SKM-1 (cell line): ENCODE measurements at regions not wholly inside any gene's neighbourhood (a gene's known extent, or its start where the extent isn't known, plus 50 kb on each side); places are given as distances from the start of the nearest gene placed in this dataset.

Experiments
- DNase-seq: peaks from one replicate; lab custom pipeline; 2025; ENCODE audit not compliant: unreplicated experiment; lab: John Stamatoyannopoulos, UW

- DNase-seq: no peak
Measured at GRCh38 chr22:48843640-48844039, 984.0 kb downstream of the BRD1 start.

GRCh38 chr22:48842976-48843375 lies 984.7 kb downstream of the BRD1 start:
- DNase-seq: no peak

DNA sequence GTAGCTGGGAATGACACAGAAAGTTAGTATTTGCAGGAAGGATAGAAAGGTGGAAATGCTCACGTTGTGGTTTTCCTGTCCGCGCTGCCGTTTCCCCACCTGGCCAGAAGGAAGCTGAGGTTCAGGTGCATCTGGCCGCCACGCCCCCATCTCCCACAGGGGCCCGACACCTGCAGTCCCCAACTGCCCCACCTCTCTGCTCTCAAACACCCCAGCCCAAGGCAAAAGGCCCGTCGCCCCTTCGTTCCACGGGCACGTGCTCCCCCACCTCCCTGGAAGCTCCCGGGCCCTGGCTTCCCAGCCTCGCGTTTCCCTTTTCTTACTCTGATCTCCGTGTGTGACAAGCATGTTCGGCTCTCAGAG lies 985.1 kb downstream of the BRD1 start:
- no peak for DNase-seq

DNA sequence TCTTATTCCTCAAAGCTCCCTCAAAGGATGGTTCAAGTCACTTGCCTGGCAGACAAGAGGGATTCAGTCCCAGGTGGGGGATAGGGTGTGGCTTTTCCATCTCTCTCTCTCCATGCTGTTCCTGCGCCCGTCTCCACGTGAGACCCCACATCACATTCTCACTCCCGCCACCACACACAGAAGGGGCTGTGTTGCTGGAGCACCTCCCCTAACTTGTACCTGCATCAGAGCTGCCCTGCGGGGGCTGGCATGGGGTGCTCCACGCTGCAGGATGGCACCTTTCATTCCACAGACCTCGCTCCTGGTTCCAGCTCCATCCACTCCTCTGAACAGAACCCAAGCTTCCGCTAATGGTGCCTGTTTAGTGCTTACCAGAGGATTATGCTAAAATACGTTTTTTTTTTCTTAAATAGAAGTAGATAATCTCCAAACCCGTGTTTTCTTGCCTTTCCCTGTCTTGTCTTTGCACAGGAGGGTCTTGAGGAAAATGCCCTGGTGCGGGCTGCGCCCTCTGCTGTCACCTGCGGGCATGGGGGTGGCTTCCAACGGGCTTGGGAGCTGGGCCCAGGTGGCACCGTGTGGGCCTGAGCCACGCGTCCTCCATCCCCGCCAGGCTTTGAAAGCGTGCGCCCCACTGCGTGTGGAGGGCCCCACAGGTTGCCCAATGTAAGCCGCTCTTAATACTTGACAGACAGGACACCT lies 985.6 kb downstream of the BRD1 start:
- no peak for DNase-seq

DNA sequence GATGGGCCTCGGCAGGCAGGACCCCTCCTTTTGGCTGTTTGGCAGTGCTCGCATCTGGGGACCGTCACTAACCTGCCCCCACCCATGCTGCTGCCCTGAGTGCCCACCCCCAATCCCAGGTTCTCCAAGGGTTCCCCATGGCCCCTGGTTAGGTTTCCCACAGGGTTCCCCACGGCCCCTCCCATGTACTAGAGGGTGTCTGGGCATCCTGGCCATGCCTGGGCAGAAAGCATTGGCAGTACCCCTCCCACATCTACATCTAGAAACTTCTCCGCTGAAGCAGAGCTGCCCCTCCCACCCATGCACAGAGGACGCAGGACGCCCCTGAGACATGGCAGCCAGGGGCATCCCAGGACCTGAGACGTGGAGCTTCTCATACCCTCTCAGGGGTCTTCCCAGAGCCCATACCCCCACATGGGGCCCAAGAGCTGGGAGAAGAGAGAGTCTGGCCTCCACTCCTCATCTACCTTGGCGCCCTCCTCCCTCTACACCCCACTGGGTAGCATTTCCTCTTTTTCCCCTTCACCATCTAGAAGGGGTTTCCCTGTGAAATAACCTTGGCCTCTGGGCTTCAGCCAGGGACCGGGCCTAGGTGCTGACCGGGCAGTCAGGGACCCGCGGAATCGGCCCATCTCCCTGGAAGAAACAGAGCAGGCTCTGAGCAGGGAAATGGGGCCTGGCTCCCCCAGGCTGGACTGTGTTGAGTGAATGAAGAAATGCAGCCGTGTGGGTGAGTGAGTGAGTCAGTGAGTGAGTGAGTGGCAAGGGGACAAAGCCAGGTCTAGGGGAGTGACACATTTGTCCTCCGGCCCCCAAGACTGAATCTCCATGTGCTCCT lies 987.3 kb downstream of the BRD1 start:
- no peak for DNase-seq

DNA sequence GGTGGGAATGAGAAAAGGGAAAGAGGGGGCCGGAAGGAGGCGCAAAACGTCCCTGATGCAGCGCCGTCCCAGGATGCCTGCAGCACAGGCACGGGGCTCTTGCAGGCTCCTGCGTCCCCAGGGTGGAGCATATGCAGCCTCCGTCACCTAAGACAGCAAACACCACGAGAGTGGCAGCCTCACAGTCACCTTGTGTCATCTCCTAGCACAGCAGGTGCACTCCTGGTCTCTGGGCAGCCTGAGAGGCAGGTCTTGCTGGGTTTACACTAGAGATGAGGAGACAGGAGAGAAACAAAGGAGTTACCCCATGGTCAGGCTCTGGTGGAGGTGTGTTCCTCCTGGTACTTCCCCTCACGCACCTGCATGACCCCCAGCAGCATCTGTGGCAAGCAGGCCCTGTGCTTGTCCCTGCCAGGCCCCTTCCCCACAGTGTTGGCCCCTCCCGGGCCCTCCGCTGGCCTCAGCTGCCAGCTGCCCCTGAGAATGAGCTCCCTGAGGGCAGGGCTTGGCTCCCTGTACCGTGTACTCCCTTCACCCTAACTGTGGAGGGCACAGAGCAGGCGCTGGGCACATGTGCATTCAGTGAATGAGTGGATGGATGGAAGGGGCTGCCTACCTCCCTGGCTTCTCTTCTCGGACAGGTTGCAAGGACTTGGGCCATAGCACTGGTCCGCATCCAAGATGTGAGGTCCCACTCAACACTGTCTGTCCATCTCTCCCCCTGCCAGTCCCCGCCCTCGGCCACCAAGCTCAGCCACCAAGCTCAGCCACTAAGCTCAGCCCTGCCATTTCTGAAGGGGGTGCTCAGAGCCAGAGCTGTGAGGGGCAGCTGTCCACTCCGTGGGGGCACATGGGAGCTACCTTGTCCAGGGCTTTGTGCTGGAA lies 988.6 kb downstream of the BRD1 start:
- DNase-seq: no peak

GRCh38 chr22:48838376-48838775 lies 989.3 kb downstream of the BRD1 start:
- DNase-seq: no peak

GRCh38 chr22:48837341-48837935 lies 990.2 kb downstream of the BRD1 start:
- DNase-seq: no peak

GRCh38 chr22:48836673-48837340 lies 990.9 kb downstream of the BRD1 start:
- DNase-seq: no peak

GRCh38 chr22:48835857-48836672 lies 991.6 kb downstream of the BRD1 start:
- DNase-seq: no peak

DNA sequence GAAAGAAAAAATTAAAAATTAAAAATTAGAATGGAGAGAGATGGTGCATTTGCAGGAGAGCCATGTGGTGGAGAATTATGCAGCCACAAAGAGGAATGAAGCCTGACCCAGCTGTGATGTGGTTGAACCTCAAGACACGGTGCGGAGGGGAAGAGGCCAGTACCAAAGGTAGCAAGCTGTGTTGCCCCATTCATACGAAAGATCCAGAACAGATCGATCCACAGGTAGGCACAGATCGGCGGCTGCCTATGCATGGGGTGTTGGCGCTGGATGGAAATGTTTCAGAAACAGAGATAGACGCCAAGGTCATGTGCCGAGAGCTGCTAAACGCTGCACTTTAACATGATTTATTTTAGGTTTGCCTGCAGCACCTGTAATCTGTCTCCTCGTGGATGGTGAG lies 992.3 kb downstream of the BRD1 start:
- no peak for DNase-seq

GRCh38 chr22:48834404-48834803 lies 993.3 kb downstream of the BRD1 start:
- no peak for DNase-seq

GRCh38 chr22:48832592-48832991 lies 995.1 kb downstream of the BRD1 start:
- no peak for DNase-seq

GRCh38 chr22:48829908-48830307 lies 997.8 kb downstream of the BRD1 start:
- DNase-seq: no peak

GRCh38 chr22:48828688-48829087 lies 999.0 kb downstream of the BRD1 start:
- DNase-seq: no peak

DNA sequence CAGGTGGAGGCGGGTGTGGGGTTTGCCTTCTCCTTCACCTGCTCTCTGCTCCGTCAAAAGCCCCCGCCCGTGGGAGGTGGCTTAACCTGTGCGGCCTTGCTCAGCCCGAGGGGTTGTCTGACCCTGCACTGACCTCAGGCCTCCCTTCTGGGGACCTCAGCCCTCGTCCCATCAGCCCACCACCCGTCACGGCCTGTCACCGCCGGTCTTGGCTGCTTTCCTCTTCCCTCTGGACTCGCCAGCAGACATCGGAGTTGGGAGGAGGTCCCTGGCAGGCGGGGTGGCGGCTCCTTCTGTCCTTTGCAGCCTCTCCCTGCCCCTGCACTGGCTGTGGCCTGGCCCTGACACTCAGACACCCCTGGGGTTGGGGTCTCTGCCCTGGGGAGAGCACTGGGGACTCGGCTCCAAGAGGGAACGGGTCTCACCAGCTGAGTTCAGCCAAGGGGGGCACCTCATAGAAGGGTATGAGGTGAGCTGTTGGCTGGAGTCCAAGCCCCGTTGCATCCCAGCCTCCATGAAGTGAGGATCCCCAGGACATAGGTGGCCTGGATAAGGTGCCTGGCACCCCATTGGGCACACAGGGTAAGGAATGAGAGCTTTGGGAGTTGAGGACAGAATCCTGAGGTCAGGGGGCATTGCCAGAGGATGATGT lies 999.6 kb downstream of the BRD1 start:
- DNase-seq: no peak

DNA sequence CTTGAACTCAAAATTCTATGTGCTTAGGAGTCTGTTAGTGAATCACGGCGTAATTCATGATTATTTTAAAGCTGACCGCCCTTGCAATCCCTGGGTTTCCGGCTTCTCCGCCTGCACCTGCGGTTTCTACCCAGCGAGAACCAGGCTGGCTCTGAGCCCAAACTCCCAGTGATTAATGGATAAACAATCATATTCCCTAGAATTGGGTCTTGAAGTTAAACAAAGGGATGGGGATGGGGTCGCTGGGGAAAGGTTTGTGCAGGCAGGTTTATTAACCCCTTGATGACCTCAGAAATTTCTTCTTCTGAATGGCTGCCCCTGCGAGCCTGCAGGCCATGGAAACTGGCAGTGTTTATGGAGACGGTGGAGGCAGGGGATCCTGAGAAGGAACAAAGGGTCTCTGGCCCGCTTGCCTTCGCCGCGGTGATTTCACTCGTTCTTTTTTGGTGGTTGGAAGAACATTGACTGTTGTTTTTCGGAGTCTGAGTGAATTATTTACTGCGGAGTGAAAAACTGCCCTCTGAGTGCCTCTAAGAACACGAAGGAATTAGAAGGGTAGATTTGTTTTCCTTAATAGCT lies 1000.3 kb downstream of the BRD1 start:
- DNase-seq: no peak

DNA sequence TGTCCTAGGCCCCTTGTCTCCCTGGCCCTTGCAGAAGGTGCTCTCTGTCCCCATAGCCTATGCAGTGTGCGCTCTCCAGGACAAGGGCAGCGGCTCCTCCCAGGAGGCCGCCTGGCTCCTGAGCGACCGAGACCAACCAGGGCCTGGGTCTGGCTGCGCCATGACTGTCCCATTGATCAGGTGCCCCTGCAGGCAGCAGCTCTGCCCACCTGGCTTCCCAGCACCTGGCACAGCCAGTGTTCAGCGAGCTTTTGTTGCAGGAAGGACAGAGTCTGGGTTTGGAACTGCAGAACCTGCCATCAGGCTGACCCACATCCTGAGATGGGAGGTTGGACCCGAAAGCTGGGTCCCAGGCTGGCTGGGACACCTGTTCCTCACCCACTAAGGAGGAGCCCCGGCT lies 1001.1 kb downstream of the BRD1 start:
- DNase-seq: no peak
